ENCODE measurements at regions not wholly inside any gene's neighbourhood (a gene's known extent, or its start where the extent isn't known, plus 50 kb on each side); places are given as distances from the start of the nearest gene placed in this dataset.

DNA sequence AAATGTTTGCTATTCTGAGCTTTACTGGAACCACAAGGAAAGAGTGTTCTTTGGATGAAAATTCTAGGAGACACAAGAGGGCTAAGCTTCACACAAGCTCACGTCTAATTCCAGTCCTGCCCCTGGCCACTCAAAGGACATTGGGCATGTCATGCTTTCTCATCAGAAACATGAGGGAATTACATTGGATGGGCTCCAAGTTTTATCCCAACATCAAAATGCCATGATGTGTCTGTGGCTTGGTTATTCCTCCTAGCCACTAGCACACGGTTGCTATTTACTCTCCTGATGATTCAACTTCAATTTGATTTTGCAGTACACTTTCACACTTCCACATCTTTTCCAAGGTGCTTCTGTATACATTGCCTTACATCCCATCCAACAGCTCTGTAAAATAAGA is 149.6 kb upstream of the FAM9B start:
- TF ChIP-seq CTCF (IDR thresholded peaks at IDR 0.05; ENCODE audit: control insufficient read depth, extremely low read depth, insufficient read depth): no peak
- DNase-seq (ENCODE audit: low read depth): no peak
- no peak overlapping the region for H3K4me3 ChIP-seq (ENCODE audit: low read depth, low read length)

- DNase-seq (ENCODE audit: low read depth): no peak
- no peak overlapping the region for H3K4me3 ChIP-seq (ENCODE audit: low read depth, low read length)
- TF ChIP-seq CTCF (IDR thresholded peaks at IDR 0.05; ENCODE audit: control insufficient read depth, extremely low read depth, insufficient read depth): no peak
Observed at GRCh38 chrX:9184211-9184610, 150.3 kb upstream of the FAM9B start.

DNA sequence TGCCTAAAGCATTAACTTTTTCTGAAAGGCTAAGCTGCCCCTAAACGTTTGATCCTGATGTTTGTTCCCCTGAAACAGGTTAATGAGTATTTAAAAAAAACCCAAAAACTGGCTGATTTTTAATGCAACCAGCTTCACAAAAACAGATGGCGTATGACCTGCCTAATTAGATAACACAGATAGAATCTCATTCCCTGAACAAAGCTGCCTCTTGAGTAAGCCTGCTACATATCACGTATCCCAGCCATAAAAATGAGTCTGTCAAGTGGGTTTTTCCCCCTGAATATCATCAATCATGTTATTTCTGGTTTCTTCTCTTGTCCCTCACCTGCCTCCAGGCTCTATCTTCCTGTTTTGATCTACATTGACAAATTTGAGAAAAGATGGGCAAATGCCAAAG is 154.2 kb upstream of the FAM9B start:
- no peak for DNase-seq (ENCODE audit: low read depth)
- no peak overlapping the region for H3K4me3 ChIP-seq (ENCODE audit: low read depth, low read length)
- no peak for TF ChIP-seq CTCF (IDR thresholded peaks at IDR 0.05; ENCODE audit: control insufficient read depth, extremely low read depth, insufficient read depth)

DNA sequence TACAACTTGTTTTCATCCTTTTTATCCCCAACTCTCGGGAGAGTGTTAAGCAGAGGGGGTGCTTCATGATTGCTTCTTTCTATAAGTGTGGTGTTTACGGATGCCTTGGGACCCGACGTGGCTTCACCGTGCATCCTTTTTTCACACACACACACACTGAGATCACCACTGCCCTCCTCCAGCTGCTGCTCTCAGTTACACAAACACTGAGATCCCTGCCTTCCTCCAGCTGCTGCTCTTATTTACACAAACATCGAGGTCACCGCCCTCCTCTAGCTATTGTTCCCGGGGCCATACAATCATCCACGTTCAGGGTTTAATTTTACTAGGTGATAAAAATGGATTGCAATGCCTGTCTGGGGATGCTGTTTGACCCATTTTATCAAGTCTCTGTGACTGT is 155.4 kb upstream of the FAM9B start:
- H3K4me3 ChIP-seq (ENCODE audit: low read depth, low read length): no peak overlapping the region
- TF ChIP-seq CTCF (IDR thresholded peaks at IDR 0.05; ENCODE audit: control insufficient read depth, extremely low read depth, insufficient read depth): no peak
- no peak for DNase-seq (ENCODE audit: low read depth)

DNA sequence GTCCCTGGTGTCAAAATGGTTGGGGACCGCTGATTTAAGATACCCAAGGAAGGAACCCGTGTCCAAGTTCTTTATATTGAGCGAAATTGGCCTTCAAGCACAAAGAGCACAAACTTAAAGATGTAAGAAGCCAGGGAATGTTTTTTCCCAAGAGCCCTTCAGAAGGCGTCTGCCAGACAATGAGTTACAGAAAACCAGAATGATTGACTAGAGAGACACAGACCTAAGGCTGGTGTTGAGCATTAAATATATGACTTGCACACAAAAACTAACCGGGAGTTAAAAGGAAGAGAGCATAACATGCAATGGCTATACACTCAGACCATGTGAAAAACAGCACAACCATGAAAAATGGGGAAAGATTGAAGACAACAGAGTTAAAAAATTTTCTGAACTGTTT is 157.5 kb upstream of the FAM9B start:
- no peak for DNase-seq (ENCODE audit: low read depth)
- H3K4me3 ChIP-seq (ENCODE audit: low read depth, low read length): no peak overlapping the region
- TF ChIP-seq CTCF (IDR thresholded peaks at IDR 0.05; ENCODE audit: control insufficient read depth, extremely low read depth, insufficient read depth): no peak

GRCh38 chrX:9195199-9195880 is 161.4 kb upstream of the FAM9B start:
- no peak for TF ChIP-seq CTCF (IDR thresholded peaks at IDR 0.05; ENCODE audit: control insufficient read depth, extremely low read depth, insufficient read depth)
- no peak overlapping the region for H3K4me3 ChIP-seq (ENCODE audit: low read depth, low read length)
- no peak for DNase-seq (ENCODE audit: low read depth)

GRCh38 chrX:9196961-9197640 is 163.2 kb upstream of the FAM9B start:
- no peak overlapping the region for H3K4me3 ChIP-seq (ENCODE audit: low read depth, low read length)
- no peak for DNase-seq (ENCODE audit: low read depth)
- TF ChIP-seq CTCF (IDR thresholded peaks at IDR 0.05; ENCODE audit: control insufficient read depth, extremely low read depth, insufficient read depth): no peak

Measured in LNCaP clone FGC (cell line).